NB4 (cell line): ENCODE measurements at regions not wholly inside any gene's neighbourhood (a gene's known extent, or its start where the extent isn't known, plus 50 kb on each side); places are given as distances from the start of the nearest gene placed in this dataset.

ENCODE experiments used
- CTCF ChIP-seq: IDR thresholded peaks from one replicate; pipeline ENCODE4 v1.5.1; 2012; ENCODE audit warnings: low read depth, low read length
- POLR2A ChIP-seq: IDR thresholded peaks from 2 replicates; pipeline ENCODE4 v1.6.1; 2011; ENCODE audit warnings: mild to moderate bottlenecking; ENCODE audit not compliant: insufficient read length; ENCODE audit errors: extremely low read depth

DNA sequence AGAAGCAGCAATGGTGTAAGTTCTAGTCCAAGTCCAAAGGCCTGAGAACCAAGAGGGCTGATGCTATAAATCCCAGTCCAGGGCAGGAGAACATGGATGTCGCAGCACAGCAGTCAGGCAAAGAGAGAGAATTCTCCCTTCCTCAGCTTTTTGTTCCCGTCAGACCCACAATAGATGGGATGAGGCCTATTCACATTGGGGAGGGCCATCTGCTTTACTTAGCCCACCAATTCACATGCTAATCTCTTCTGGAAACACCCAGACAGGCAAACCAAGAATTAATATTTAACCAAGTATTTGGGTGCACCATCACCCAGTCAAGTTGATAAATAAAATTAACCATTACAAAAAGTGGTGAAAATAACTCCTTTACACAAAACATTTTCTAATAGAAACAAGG, 511.7 kb upstream of the UBE2E2 start:
- TF ChIP-seq CTCF (no peak), POLR2A (no peak)
